Suppressor macrophage treated with lipopolysaccharide for 4 hours (primary cell): ENCODE measurements at regions not wholly inside any gene's neighbourhood (a gene's known extent, or its start where the extent isn't known, plus 50 kb on each side); places are given as distances from the start of the nearest gene placed in this dataset.
"Not testable (repeated sequence)": the region's sequence is repeated elsewhere in the genome, so short reads cannot be mapped to it uniquely, and the experiment has no call there.

ENCODE experiments used
- DNase-seq: peaks from one replicate; pipeline ENCODE4 v3.0.0-alpha.2; 2020

GRCh38 chr4:116639070-116639577 is 446.3 kb downstream of the TRAM1L1 start:
- DNase-seq: no peak

DNA sequence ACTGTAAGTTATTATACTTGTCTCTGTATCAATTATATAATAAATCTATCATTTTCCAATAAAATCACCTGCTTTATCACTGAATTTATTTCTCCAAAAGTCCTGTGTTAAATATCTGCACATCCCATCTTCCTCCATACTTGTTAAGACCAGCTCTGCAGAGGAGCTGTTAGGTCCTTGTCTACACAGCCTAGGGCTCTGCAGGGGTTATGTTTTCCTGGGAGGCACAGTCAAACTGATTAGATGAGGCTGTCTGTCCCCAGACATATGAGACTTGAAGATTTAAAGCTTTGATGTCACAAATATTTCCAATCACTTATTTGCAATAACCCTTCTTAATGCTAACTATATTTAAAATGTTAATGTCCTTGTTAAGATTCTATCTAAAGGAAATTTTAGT is 446.8 kb downstream of the TRAM1L1 start:
- no peak for DNase-seq

DNA sequence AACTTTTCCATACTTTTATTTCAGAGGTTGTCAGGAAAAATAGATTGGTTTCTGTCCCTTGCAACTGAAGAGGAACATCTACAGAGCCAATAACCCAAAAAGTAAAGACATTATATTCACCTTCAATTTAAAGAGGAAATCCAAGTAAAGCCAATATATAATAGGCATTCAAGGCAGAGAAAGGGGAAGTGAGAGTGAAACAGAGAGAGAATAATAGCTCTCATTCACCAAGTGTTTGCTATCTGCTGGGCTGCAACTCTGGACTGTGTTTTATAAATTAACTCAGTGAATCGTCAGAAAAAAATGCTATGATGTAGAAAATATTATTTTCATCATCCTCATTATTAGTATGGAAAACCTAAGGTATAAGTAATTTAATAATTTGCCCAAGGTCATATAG is 448.5 kb downstream of the TRAM1L1 start:
- DNase-seq: peak; percentile 33

- no peak for DNase-seq
These were observed 453.1 kb downstream of the TRAM1L1 start for GRCh38 chr4:116632269-116632668.

GRCh38 chr4:116628598-116628997 is 456.8 kb downstream of the TRAM1L1 start:
- DNase-seq: no peak

- DNase-seq: no peak
These were observed 457.8 kb downstream of the TRAM1L1 start for GRCh38 chr4:116627545-116627944.

GRCh38 chr4:116619508-116619907 is 465.9 kb downstream of the TRAM1L1 start:
- not testable (repeated sequence) for DNase-seq

DNA sequence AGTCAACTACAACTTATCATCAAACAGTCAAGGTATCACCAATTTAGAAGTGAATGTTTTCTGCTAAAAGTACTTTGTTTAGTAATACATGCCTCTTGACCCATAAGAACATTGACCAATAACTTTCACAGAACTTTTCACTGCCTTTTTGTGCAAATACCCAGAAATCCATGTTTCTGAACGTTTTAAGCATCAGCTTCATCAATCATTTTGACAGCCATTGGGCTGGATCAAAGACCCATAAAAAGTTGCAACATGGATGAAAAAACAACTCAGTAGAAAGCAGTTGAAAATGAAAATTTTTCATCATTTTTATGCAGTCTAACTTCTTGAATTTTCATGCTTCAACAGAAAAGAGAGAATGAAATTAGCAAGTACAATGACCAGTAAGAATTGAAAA is 466.7 kb downstream of the TRAM1L1 start:
- DNase-seq: no peak

GRCh38 chr4:116603096-116603495 is 482.3 kb downstream of the TRAM1L1 start:
- DNase-seq: no peak

DNA sequence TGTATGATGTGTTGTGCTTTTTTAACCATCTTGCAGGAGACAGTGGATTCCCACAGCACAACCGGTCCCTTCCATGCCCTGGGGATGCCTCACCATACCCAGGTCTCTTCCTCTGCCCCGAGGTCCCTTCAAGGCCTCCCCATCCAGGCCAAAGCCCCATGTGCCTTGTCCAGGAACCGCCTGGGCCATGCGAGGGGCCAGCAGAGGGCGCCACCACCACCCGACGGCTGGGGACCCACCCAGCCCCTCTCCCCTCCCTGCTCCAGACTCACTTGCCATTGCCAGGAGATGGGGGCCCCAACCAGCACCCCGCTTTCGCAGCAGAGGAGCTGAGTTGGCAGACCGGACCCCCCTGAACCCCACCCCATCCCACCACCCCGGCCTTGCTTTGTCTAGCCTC is 485.5 kb downstream of the TRAM1L1 start:
- DNase-seq: no peak

DNA sequence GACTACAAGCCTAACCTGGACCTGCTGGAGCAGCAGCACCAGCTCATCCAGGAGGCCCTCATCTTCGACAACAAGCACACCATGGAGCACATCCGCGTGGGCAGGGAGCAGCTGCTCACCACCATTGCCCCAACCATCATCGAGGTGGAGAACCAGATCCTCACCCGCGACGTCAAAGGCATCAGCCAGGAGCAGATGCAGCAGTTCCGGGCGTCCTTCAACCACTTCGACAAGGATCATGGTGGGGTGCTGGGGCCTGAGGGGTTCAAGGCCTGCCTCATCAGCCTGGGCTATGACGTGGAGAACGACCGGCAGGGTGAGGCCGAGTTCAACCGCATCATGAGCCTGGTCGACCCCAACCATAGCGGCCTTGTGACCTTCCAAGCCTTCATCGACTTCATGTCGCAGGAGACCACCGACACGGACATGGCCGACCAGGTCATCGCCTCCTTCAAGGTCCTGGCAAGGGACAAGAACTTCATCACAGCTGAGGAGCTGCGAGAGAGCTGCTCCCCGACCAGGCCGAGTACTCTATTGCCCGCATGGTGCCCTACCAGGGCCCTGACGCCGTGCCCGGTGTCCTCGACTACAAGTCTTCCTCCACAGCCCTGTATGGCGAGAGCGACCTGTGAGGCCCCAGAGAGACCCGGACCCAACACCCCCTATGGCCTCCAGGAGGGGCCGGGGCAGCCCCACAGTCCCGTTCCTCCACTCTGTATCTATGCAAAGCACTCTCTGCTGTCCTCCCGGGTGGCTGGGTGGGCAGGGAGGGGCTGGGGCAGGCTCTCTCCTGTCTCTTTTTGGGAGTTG is 486.2 kb downstream of the TRAM1L1 start:
- DNase-seq: no peak

DNA sequence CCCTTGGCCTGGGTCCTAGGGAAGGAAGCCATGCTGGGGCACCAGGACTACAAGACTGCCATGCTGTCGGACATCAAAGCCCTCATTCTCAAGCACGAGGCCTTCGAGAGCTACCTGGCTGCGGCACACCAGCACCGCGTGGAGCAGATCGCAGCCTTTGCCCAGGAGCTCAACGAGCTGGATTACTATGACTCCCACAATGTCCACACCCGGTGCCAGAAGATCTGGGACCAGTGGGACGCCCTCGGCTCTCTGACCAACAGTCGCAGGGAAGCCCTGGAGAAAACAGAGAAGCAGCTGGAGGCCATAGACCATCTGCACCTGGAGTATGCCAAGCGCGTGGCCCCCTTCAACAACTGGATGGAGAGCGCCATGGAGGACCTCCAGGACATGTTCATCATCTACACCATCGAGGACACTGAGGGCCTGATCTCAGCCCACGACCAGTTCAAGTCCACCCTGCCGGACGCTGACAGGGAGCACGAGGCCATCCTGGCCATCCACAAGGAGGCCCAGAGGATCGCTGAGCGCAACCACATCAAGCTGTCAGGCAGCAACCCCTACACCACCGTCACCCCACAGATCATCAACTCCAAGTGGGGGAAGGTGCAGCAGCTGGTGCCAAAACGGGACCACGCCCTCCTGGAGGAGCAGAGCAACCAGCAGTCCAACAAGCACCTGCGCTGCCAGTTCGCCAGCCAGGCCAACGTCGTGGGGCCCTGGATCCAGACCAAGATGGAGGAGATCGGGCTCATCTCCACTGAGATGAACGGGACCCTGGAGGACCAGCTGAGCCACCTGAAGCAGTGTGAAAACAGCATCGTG is 487.0 kb downstream of the TRAM1L1 start:
- DNase-seq: no peak

- no peak for DNase-seq
These were observed 494.7 kb downstream of the TRAM1L1 start for GRCh38 chr4:116590648-116591047.

DNA sequence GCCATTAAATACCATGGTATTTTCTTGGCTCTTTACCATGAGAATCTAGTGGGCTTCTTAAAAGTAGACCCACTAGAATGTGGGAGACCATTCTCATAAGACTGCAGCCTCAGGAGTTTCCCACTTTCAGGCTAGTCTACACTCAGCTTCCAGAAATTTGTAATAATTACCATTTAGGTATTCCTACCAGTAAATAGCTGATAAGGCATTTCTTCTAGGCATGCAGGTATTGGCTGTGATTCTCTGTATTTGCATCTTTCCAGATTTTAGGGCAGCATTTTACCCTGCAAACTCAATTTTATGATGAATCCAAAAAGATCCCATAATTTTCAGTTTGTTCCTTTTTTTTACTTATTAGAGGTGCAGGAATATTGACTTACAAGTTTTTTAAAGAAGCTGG is 496.6 kb downstream of the TRAM1L1 start:
- no peak for DNase-seq

DNA sequence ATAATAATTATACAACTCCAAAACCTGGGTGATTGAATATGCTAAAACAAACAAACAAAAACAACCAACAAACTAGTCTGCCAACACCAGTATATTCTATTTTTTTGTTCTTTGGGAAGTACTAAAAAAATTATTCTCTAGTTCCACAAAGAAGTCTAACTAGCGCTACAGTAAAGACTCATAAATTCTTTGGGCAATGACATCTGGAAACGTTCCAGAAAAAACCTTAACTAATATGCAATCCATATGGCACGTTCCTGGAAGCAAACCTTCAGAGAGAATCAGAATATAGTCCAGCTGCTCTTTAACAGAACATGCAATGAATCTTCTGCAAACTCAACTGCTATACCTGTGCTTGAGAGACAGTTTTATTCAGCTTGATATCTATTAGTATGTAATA is 500.1 kb downstream of the TRAM1L1 start:
- DNase-seq: no peak

- DNase-seq: no peak
These were observed 508.1 kb downstream of the TRAM1L1 start for GRCh38 chr4:116577321-116577720.

DNA sequence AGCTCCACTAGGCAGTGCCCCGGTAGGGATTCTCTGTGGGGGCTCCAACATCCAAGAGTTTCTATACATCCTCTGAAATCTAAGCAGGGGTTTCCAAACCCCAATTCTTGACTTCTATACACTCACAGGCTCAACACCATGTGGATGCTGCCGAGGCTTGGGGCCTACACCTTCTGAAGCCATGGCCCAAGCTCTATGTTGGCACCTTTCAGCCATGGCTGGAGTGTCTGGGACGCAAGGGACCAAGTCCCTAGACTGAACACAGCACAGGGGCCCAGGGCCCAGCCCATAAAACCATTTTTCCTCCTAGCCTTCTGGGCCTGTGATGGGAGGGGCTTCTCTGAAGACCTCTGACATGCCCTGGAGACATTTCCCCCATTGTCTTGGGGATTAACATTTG is 511.8 kb downstream of the TRAM1L1 start:
- DNase-seq: no peak

- no peak for DNase-seq
These were observed 523.6 kb downstream of the TRAM1L1 start for GRCh38 chr4:116561768-116562167.

DNA sequence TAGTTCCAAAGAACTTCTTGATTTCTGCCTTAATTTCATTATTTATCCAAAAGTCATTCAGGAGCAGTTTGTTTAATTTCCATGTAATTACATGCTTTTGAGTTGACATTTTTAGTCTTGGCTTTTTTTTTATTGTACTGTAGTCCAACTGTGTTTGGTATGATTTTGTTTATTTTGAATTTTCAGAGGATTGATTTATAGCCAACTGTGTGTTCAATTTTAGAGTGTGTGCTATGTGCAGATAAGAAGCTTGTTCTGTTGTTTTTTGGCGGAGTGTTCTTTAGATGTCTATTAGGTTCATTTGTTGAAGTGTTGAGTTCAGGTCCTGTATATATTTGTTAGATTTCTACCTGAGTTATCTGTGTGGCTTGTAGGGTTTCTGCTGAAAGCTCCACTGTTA is 533.6 kb downstream of the TRAM1L1 start:
- DNase-seq: no peak

- no peak for DNase-seq
These were observed 537.7 kb downstream of the TRAM1L1 start for GRCh38 chr4:116547632-116548031.

DNA sequence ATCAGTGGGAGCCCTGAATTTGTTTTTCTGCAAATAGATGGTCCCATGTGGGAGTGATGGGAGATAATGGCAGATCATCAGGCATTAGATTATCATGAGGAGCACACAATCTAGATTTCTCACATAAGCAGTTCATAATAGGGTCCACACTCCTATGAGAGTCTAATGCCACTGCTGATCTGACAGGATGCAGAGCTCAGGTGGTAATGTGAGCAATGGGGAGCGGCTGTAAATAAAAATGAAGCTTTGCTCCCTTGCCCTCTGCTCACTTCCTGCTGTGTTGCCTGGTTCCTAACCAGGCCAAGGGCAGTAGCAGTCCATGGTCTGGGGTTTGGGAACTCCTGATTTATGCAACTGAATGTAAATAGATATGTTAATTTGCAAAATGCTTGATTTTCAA is 538.6 kb downstream of the TRAM1L1 start:
- no peak for DNase-seq

GRCh38 chr4:116544946-116545345 is 540.4 kb downstream of the TRAM1L1 start:
- no peak for DNase-seq

DNA sequence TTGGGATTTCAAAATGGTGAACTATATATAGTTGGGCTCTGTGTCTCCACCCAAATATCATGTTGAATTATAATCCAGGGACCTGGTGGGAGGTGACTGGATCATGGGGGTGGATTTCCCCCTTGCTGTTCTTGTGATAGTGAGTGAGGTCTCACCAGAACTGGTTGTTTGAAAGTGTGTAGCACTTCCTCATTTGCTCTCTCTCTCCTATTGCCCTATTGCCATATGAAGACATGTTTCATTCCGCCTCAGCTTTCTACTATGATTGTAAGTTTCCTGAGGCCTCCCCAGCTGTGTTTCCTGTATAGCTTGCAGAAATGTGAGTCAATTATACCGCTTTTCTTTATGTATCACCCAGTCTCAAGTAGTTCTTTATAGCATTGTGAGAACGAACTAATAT is 545.6 kb downstream of the TRAM1L1 start:
- DNase-seq: no peak

DNA sequence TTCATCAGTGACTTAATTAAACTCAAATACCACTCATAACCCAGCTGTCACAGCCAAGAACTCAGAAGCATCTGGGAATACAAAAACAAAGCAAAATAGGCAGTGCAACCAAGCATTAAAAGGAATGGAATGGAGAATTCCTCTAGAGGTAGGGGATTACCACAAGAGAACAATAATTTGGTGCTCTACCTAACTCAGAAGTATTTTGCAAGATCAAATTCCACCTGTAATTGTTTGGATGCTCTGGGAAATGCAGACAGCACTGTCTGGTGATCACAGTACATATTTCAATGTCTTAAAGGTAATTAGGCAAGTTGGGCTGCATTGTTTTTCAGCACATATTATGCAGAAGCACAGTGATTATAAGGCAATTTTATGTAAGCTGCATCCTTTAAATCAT is 547.5 kb downstream of the TRAM1L1 start:
- no peak for DNase-seq
